Globus pallidus (tissue), 1 donor: ENCODE measurements at regions not wholly inside any gene's neighbourhood (a gene's known extent, or its start where the extent isn't known, plus 50 kb on each side); places are given as distances from the start of the nearest gene placed in this dataset.

ENCODE experiments used
- DNase-seq: peaks from one replicate; pipeline ENCODE4 v3.0.0-alpha.2; 2015; ENCODE audit warnings: low spot score

DNA sequence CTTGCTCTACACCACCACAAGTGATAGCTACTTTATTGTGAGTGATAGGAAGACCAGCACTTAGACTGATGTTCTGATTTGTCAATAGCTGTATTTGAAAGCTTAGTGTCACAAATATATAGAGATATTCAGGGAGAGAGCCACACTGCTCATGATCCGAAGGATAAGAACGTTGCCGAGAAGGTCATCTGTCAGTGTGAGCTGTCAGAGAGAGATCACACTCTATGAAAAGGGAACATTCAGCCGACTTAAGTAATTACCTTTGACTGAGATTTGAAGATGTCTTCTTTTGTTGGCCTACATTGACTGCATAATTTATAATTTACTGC, 322.6 kb downstream of the TFEC start:
- DNase-seq, result no peak

DNA sequence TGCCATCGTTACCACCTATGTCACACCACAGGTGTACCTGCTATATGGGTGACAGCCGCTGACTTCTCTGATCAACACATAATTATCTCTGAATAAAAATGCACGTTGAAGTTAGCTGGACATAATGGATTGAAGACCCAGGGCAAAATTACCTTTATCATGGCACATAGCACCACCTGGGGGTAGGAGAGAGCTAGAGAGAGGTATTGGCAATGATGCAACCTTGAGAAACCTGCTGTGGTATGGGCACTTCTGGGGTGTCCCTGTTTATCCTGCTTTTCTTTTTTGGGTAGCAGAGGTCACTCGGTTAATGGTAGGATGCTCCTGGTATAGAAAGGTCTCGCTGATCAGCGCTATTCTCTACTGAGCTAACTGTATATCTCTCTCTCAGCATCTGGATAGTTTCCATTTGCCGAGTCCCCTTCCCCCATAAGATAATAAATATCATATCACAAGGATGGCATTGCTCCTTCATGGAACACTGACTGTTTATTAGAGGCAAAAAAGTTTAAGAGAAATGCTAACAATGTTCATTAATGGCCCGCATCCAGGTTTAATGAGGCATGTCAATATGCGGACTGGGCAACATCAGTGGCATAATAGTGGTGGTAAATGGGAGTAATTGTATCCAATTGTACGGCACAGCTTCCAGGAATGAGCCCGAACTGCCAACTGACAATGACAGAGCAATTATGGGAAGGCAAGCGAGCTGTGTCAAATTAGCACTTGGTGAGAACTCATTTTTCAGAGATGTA, 323.1 kb downstream of the TFEC start:
- DNase-seq, result no peak

DNA sequence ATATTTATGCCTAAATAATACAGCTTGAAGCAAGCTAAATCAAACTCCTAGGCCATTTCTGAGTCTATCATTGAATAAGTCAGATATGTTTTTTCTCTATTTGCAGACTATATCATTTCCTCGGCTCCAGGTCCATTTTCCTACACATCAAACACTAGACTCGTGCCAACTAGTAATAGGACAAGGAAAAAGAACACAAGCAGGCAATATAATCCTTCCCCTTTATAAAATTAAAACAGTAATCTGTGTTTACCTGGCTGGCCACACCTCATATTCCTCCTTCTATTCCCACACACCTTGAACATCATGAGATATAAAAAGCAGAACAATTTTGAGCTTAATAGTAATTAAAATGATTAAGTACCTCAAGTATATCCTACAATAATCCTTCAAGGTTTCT, 325.7 kb downstream of the TFEC start:
- DNase-seq, result no peak

DNA sequence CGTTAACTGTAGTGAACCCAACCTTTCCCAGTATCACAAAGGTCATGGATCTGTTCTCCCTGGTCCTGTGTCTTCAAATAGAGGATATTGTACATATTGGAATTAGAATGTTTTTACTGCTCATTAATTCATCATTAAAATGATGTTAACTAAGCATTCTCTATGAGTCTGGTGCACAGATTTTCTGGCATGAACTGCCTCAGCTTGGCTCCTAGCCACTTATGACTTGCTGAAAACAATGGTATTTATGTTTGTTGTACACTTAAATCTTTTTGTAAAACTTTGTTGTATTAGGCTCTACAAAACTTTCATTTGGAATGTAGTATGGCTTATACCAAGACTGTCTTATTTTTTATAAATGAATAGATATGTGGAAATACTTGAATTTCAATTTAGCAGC, 329.4 kb downstream of the TFEC start:
- no peak for DNase-seq

DNA sequence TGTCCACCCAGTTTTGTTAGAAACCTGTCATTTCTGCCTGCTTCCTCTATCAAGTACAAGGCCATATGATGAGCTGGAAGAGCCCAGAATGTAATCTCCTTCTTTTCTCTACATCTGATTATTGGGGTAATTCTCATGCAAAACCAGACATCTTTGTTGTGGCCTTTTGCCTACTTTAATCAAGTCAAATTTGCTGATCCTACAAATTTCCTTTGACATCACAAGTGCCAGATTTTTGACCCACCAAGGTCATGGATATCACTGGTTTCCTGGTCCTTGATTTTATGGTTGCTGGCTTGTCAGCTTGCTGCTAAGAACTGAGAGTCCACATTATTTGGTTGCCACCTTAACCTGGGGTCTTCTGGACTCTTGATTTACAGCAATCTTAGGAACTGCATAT, 336.1 kb downstream of the TFEC start:
- no peak for DNase-seq

GRCh38 chr7:115693779-115694178, 336.8 kb downstream of the TFEC start:
- no peak for DNase-seq

GRCh38 chr7:115689941-115690340, 340.6 kb downstream of the TFEC start:
- DNase-seq, result no peak

DNA sequence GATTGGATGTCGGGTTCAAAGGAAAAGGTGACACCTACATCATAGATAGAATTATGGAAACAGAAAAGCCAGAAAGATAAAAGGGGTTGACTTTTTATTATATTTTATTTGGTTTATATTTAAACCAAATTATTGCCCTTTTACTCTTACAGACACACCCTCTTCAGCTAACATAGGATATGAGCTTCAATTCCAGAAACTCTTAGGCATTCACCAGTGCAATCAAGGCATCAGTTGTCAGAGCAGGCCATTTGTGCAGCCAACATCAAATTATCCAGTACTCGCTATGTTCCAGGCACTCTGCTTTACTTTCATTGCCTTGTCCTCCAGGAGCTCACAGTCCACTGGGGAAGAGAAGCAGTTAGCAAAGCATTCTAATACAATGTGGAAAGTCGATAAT, 347.5 kb downstream of the TFEC start:
- no peak for DNase-seq

GRCh38 chr7:115682507-115682906, 348.1 kb downstream of the TFEC start:
- DNase-seq, result no peak

DNA sequence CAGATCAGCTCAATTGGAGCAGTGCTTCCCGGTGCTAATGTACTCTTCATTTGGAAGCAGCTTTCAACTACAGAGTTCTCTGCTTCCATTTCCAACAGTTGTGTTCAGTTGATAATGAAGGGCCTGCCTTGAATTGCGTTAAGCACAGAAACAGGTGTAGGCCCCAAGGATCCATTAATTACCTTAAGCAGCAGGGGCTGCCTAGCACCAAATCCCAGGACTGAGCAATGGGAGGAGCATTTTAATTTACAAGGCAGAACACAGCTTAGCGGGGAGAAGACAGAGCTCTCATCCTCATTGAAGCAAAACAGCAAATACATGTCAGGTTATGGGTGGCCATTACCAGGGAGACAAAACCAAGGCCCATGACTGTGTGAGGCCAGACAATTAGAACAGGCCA, 349.6 kb downstream of the TFEC start:
- no peak for DNase-seq

DNA sequence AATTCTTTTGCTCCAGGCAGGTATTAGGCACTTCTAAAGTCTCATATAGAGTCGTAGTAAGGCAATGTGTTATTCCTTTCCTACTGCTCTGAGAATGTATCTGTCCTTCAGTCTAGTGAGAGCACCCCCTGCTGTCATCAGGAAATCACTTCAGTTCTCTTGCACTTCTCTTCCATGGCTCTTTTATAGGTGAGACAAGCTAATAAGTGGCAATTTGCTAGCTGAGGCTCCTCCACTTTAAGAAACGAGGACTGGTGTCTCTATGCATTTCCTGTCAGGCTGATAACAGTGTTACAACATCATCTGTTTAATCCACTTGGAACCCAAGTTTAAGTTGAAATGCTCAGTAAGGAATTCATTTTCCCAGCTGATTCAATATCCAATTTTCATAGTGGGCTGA, 350.6 kb downstream of the TFEC start:
- DNase-seq, result peak; percentile 7

DNA sequence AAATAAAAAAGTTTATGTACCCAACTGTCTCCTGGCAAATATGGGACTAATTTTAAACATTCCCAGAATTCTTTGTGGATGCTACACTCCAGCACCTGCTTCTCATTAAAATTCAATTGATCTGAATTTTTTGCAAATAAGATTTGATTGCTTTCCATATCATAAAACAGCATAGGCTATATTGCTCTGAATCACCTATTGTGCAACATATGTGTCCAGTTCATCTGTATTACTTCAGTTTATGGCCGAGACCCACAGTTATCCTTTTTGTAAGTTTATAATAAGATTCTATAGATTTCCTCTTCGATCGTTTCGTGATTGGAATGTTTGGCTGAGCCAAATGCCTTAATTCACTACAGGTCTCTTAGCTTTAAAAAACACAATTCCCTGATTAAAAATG, 351.1 kb downstream of the TFEC start:
- DNase-seq, result no peak

- no peak for DNase-seq
Observed at GRCh38 chr7:115678086-115678982, 352.2 kb downstream of the TFEC start.

DNA sequence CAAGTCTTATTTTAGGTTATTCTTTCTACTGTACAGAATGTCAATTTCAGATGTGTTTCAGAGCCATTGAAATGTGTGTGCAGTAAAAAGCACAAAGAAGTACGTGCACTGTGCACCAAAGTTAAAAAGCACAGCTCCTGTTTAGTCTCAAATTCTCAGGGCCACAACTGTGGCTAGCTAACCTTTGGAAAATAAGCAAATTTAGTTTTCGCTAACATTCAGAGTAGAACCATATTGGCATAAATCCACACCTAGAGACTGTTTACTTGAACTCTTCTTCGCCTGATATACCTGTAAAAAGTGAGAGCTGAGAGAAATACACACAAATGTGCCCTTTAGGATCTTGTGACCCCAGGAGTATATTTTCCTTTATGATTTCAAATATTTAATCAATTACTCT, 353.9 kb downstream of the TFEC start:
- DNase-seq, result no peak

DNA sequence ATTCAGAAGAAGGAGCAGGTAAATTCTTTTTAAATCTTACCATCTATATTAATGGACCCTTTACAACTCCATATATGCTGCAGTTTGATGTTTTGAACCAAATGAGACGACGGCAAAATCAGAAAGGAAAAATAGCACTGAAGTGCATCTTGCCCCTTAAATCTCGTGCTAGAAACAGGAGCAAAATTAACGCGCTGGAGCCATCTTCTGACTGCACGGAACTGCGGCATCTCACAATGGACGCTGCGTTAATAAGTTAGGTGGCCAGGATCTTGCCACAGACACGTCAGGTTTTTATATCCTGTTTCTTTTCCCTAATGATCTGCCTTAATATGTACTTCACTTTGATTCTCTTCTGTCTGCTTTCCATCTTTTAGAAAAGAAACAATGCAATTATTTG, 354.5 kb downstream of the TFEC start:
- peak; percentile 5 for DNase-seq

- no peak for DNase-seq
Observed at GRCh38 chr7:115674467-115675024, 356.0 kb downstream of the TFEC start.

- DNase-seq, result no peak
Observed at GRCh38 chr7:115672024-115672423, 358.5 kb downstream of the TFEC start.

GRCh38 chr7:115662676-115663075, 367.9 kb downstream of the TFEC start:
- DNase-seq, result no peak

DNA sequence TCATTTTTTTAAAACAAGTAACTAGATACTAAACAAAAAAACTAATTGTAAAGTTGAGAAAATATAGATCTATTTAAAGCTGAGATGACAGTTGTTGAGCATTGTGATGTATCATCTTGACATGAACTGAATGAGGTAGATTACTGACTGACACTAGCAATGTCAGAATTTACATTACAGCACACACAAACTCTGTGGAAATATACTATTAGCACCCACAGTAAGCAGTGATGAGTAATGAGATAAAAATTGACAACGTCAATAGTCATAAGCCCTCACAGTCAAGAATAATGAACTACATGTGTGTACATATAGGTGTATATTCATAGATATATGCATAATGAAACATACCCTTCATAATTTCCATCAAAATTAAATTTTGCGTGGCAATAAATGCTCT, 368.4 kb downstream of the TFEC start:
- no peak for DNase-seq

GRCh38 chr7:115658223-115658622, 372.3 kb downstream of the TFEC start:
- DNase-seq, result no peak

DNA sequence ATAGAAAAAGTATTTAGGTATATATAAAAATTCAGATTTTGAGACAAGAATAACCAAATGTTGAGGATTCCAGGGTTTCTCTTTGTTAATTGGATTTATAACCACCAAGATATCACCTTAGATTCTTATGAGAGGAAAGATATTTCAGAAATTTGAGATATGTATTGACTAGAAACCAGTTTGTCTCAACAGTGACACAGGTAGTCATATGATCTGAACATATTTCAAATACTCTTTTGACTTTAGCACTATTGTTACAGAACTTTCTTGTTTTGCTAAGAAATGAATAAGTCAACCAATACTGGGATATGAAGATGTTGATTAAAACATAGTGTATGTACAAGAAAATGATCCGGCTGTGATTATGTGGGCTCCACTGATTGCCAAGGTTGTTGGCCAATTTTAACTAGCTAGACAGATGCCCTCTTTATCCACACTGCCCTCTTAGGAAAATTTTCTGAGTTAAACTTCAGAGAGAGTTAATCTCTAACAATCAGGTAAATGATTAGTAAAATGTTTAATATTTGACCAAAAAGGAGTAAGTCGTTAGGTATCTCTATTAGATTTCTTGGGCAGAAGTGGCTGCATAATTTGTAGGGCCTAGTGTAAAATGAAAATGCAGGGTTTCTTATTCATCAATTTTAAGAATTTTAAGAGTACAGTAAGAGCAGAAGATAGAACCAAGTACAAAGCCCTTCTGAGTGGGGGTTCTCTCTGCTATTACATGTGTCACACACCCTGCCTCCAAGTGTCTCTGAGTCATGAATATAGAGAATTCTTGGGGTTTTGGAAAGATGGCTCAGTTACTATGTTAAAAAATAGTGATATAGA, 376.0 kb downstream of the TFEC start:
- no peak for DNase-seq

DNA sequence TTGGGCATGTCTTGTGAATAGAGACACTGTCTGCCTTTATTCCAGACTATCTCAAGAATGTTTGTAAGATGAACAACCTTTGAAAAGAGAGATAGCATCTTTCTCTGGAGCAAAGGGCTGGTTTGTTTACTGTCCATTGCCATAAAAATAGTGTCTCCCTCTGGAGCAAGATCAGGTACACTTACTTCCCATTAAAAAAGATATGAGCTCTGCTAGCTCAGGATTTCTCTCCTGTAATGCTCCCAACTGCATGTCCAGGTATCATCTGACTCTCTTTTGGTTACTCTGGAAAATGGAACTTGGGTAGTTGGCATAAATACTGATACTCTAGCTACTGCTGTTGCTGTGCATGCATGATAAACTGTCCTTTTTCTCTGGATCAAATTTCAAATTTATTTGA, 381.1 kb downstream of the TFEC start:
- no peak for DNase-seq
